K562 (cell line): ENCODE measurements at regions not wholly inside any gene's neighbourhood (a gene's known extent, or its start where the extent isn't known, plus 50 kb on each side); places are given as distances from the start of the nearest gene placed in this dataset.

Source experiments
- SP1 ChIP-seq: sonication (generic); formaldehyde crosslinking; IDR thresholded peaks from 2 replicates; pipeline ENCODE4 v1.8.1; 2022; ENCODE audit warnings: mild to moderate bottlenecking, missing genetic modification reagents
- TOE1 ChIP-seq, 2 experiments: fragments of 450-650 bp in 1 of 2; sonication (generic) in 1 of 2; formaldehyde crosslinking in 1 of 2; IDR thresholded peaks; 2 replicates each; pipeline versions ENCODE4 v1.7.1 to v1.8.0; 2016 to 2022; ENCODE audit warnings: borderline replicate concordance in 2 of 2, mild to moderate bottlenecking in 2 of 2, antibody characterized with exemption in 1 of 2, inconsistent platforms in 1 of 2, low read depth in 1 of 2, missing genetic modification reagents in 1 of 2, moderate library complexity in 1 of 2
- TF ChIP-seq, protein P1 (sequence below): fragments of 250-450 bp; sonication (Bioruptor Pico); IDR thresholded peaks from 2 replicates; pipeline ENCODE4 v1.5.0; 2020; ENCODE audit warnings: mild to moderate bottlenecking

DNA sequence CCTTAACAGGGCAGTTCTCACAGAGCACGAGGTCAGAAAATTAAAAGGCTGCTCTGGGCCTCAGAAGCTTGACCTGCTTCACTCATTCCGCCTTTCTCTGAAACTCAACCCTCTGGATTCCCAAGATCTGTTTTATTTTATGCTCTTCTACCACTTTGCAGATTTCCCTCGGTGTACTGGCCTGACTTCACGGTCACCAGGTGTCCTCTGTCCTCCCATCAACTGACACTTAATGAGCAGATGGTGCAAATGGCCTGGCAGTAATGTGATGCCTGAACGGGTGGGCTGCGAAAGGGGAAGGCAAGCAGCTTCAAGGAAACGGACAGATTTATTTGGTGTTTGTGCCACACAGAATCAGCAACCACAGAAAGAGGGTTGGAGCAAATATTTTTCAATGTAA, 169.7 kb upstream of the TFAP2D start:
- no peak for TF ChIP-seq TOE1 (IDR thresholded peaks at IDR 0.05; ENCODE audit: borderline replicate concordance)
- TF ChIP-seq TOE1 (CRISPR knock-in tag; IDR thresholded peaks at IDR 0.05; ENCODE audit: borderline replicate concordance, low read depth): no peak
- TF ChIP-seq, protein P1, sequence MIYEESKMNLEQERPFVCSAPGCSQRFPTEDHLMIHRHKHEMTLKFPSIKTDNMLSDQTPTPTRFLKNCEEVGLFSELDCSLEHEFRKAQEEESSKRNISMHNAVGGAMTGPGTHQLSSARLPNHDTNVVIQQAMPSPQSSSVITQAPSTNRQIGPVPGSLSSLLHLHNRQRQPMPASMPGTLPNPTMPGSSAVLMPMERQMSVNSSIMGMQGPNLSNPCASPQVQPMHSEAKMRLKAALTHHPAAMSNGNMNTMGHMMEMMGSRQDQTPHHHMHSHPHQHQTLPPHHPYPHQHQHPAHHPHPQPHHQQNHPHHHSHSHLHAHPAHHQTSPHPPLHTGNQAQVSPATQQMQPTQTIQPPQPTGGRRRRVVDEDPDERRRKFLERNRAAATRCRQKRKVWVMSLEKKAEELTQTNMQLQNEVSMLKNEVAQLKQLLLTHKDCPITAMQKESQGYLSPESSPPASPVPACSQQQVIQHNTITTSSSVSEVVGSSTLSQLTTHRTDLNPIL (CRISPR knock-in tag): no peak
- TF ChIP-seq SP1 (CRISPR knock-in tag): no peak
